Tibial nerve (tissue), 4 donors: ENCODE measurements at regions not wholly inside any gene's neighbourhood (a gene's known extent, or its start where the extent isn't known, plus 50 kb on each side); places are given as distances from the start of the nearest gene placed in this dataset.

Experiments used
- EP300 ChIP-seq, 2 donors: sonication (generic); formaldehyde crosslinking; IDR thresholded peaks; one replicate each; pipeline ENCODE4 v1.6.1; 2017; ENCODE audit warnings: antibody characterized with exemption in 2 of 2, mild to moderate bottlenecking in 1 of 2
- POLR2A ChIP-seq, 2 donors: fragments of 450-650 bp; IDR thresholded peaks; one replicate each; pipeline ENCODE4 v1.6.1; 2017; ENCODE audit warnings: antibody characterized with exemption in 2 of 2, mild to moderate bottlenecking in 2 of 2, moderate library complexity in 2 of 2
- TF ChIP-seq, protein P1 (sequence below), 5 experiments: fragments of 200-600 bp in 3 of 5; fragments of 450-650 bp in 2 of 5; sonication (generic) in 3 of 5; IDR thresholded peaks; one replicate each; pipeline ENCODE4 v1.5.1; 2016 to 2019; ENCODE audit warnings: antibody characterized with exemption in 5 of 5, mild to moderate bottlenecking in 3 of 5, moderate library complexity in 2 of 5

DNA sequence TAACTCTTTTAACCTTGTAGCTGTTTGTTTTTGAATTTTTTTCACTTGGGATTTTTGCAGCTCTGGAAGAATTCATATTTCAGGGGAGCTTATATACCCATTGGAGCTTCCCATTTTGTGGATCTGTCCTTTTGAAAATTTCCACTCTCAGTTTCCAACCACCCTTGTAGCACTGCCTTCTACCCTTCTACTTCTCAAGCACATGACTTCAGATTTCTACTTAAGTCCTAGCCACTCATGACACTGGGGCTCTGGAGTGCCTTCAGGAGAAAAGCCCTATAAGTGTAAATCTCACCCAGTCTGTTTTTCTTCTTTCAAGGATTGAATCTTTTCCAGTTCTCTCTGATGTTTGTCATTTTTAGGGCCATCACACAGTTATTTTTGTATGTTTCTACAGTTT is 283.7 kb upstream of the KCNH7 start:
- TF ChIP-seq, protein P1, sequence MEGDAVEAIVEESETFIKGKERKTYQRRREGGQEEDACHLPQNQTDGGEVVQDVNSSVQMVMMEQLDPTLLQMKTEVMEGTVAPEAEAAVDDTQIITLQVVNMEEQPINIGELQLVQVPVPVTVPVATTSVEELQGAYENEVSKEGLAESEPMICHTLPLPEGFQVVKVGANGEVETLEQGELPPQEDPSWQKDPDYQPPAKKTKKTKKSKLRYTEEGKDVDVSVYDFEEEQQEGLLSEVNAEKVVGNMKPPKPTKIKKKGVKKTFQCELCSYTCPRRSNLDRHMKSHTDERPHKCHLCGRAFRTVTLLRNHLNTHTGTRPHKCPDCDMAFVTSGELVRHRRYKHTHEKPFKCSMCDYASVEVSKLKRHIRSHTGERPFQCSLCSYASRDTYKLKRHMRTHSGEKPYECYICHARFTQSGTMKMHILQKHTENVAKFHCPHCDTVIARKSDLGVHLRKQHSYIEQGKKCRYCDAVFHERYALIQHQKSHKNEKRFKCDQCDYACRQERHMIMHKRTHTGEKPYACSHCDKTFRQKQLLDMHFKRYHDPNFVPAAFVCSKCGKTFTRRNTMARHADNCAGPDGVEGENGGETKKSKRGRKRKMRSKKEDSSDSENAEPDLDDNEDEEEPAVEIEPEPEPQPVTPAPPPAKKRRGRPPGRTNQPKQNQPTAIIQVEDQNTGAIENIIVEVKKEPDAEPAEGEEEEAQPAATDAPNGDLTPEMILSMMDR (IDR thresholded peaks at IDR 0.05), result no peak
- TF ChIP-seq POLR2A (IDR thresholded peaks at IDR 0.05), result no peak
- TF ChIP-seq EP300 (IDR thresholded peaks at IDR 0.05), result no peak
